H1 (cell line): ENCODE measurements at regions not wholly inside any gene's neighbourhood (a gene's known extent, or its start where the extent isn't known, plus 50 kb on each side); places are given as distances from the start of the nearest gene placed in this dataset.

ENCODE experiments used
- CTCF ChIA-PET: fragments of 300-600 bp; sonication (Branson Sonifier 250); formaldehyde crosslinking; loops from one replicate; lab custom pipeline; 2021; ENCODE audit not compliant: partially characterized antibody; lab: Charles Lee
- POLR2A ChIA-PET: fragments of 300-600 bp; sonication (Branson Sonifier 250); formaldehyde crosslinking; loops from one replicate; lab custom pipeline; 2021; ENCODE audit warnings: inconsistent platforms; ENCODE audit not compliant: partially characterized antibody; lab: Charles Lee
- DNase-seq, 2 experiments: peaks; one replicate each; pipeline versions ENCODE4 v3.0.0 to v3.0.0-alpha.2; 2010 to 2022; ENCODE audit warnings: low spot score in 2 of 2, low read depth in 1 of 2, mixed read lengths in 1 of 2
- FAIRE-seq: peaks from 2 replicates; lab custom pipeline; 2011; peaks lifted over from hg19 to GRCh38; lab: Jason Lieb, UNC
- H2AFZ ChIP-seq: 2 replicates; pipeline ENCODE4 v1.8.1; 2012; ENCODE audit warnings: low read length, inconsistent platforms
- H2AK5ac ChIP-seq: 2 replicates; pipeline ENCODE4 v1.6.1; 2013; ENCODE audit warnings: low read depth, low read length
- H2BK120ac ChIP-seq: replicated peaks from 2 replicates; pipeline ENCODE3; 2013; ENCODE audit warnings: low read depth, low read length, inconsistent platforms
- H2BK12ac ChIP-seq: 2 replicates; pipeline ENCODE4 v1.6.1; 2013; ENCODE audit warnings: low read depth, low read length
- H2BK15ac ChIP-seq: 2 replicates; pipeline ENCODE4 v1.6.1; 2013; ENCODE audit warnings: low read length
- H2BK20ac ChIP-seq: 2 replicates; pipeline ENCODE4 v1.6.1; 2013; ENCODE audit warnings: low read length
- H2BK5ac ChIP-seq: 2 replicates; pipeline ENCODE4 v1.6.1; 2013; ENCODE audit warnings: low read depth, low read length
- H3K14ac ChIP-seq: 2 replicates; pipeline ENCODE4 v1.6.1; 2013; ENCODE audit warnings: inconsistent platforms; ENCODE audit not compliant: insufficient read length
- H3K18ac ChIP-seq: 2 replicates; pipeline ENCODE4 v1.6.1; 2013; ENCODE audit warnings: low read length; ENCODE audit errors: extremely low read depth
- H3K23ac ChIP-seq: 2 replicates; pipeline ENCODE4 v1.6.1; 2013; ENCODE audit warnings: inconsistent platforms; ENCODE audit not compliant: insufficient read length
- H3K23me2 ChIP-seq: 2 replicates; pipeline ENCODE4 v1.6.1; 2013; ENCODE audit warnings: low read depth, low read length
- H3K27ac ChIP-seq: 2 replicates; pipeline ENCODE4 v1.6.1; 2011; ENCODE audit warnings: low read depth, low read length, inconsistent platforms
- H3K27me3 ChIP-seq, 4 experiments: replicated peaks in 1 of 4; 1 replicate in 1 of 4; 2 replicates in 3 of 4; pipeline versions ENCODE4 v1.6.1 to v1.8.1; 2011 to 2013; ENCODE audit warnings: low read length in 3 of 4, mild to moderate bottlenecking in 3 of 4, inconsistent platforms in 2 of 4, mixed read lengths in 2 of 4, moderate library complexity in 1 of 4; ENCODE audit not compliant: control insufficient read depth in 3 of 4, insufficient read depth in 3 of 4; ENCODE audit errors: extremely low read depth in 1 of 4
- H3K36me3 ChIP-seq, 4 experiments: 2 replicates each; pipeline versions ENCODE4 v1.6.1 to v1.8.1; 2011 to 2013; ENCODE audit warnings: mild to moderate bottlenecking in 4 of 4, low read length in 3 of 4, moderate library complexity in 2 of 4, control low read depth in 1 of 4, inconsistent platforms in 1 of 4; ENCODE audit not compliant: insufficient read depth in 4 of 4, control insufficient read depth in 2 of 4
- H3K4ac ChIP-seq: replicated peaks from 2 replicates; pipeline ENCODE3; 2013; ENCODE audit warnings: low read length, low read depth, mixed read lengths, inconsistent platforms; ENCODE audit not compliant: insufficient read length
- H3K4me1 ChIP-seq, 4 experiments: replicated peaks in 1 of 4; 1 replicate in 1 of 4; 2 replicates in 3 of 4; pipeline versions ENCODE4 v1.6.1 to v1.8.1; 2011 to 2013; ENCODE audit warnings: low read length in 3 of 4, inconsistent platforms in 2 of 4, mixed read lengths in 1 of 4; ENCODE audit not compliant: insufficient read depth in 4 of 4, control insufficient read depth in 3 of 4
- H3K4me2 ChIP-seq, 2 experiments: 2 replicates each; pipeline versions ENCODE4 v1.6.1 to v1.8.1; 2011 to 2013; ENCODE audit warnings: low read depth in 2 of 2, low read length in 2 of 2, control low read depth in 1 of 2, inconsistent platforms in 1 of 2, mild to moderate bottlenecking in 1 of 2; ENCODE audit not compliant: insufficient read depth in 1 of 2
- H3K4me3 ChIP-seq, 4 experiments: fragments of 200-600, 300-600 bp in 1 of 4; sonication (generic), shearing (Covaris generic), sonication (Bioruptor Twin) in 1 of 4; 2 replicates each; pipeline versions ENCODE4 v1.5.1 to v1.8.1; 2011 to 2016; ENCODE audit warnings: low read length in 4 of 4, low read depth in 3 of 4, control low read depth in 2 of 4, inconsistent platforms in 2 of 4, mild to moderate bottlenecking in 2 of 4, mixed read lengths in 1 of 4, moderate library complexity in 1 of 4; ENCODE audit not compliant: insufficient read depth in 2 of 4; ENCODE audit errors: extremely low read depth in 1 of 4
- H3K56ac ChIP-seq: replicated peaks from 2 replicates; pipeline ENCODE3; 2013; ENCODE audit warnings: low read depth, mild to moderate bottlenecking, mixed read lengths, low read length, inconsistent platforms; ENCODE audit not compliant: insufficient read length
- H3K79me1 ChIP-seq: 2 replicates; pipeline ENCODE4 v1.6.1; 2013; ENCODE audit warnings: low read depth, low read length, control low read depth
- H3K79me2 ChIP-seq, 2 experiments: 2 replicates each; pipeline versions ENCODE4 v1.6.1 to v1.8.1; 2012 to 2013; ENCODE audit warnings: low read length in 2 of 2, mild to moderate bottlenecking in 2 of 2, inconsistent platforms in 1 of 2; ENCODE audit not compliant: insufficient read depth in 2 of 2, control insufficient read depth in 1 of 2
- H3K9ac ChIP-seq, 4 experiments: replicated peaks in 1 of 4; 1 replicate in 1 of 4; 2 replicates in 3 of 4; pipeline versions ENCODE4 v1.6.1 to v1.8.1; 2011 to 2013; ENCODE audit warnings: low read depth in 3 of 4, low read length in 3 of 4, control low read depth in 2 of 4, mild to moderate bottlenecking in 2 of 4, moderate library complexity in 2 of 4, inconsistent platforms in 1 of 4; ENCODE audit errors: extremely low read depth in 1 of 4
- H3K9me3 ChIP-seq, 2 experiments: 2 replicates each; pipeline versions ENCODE4 v1.6.1 to v1.8.1; 2012 to 2013; ENCODE audit warnings: mild to moderate bottlenecking in 2 of 2, moderate library complexity in 2 of 2, control low read depth in 1 of 2, inconsistent platforms in 1 of 2, low read depth in 1 of 2, low read length in 1 of 2, mixed read lengths in 1 of 2; ENCODE audit not compliant: insufficient read depth in 2 of 2
- H4K20me1 ChIP-seq, 2 experiments: replicated peaks in 1 of 2; 2 replicates each; pipeline versions ENCODE3 to v1.8.1; 2011 to 2013; ENCODE audit warnings: inconsistent platforms in 2 of 2, low read length in 2 of 2, mild to moderate bottlenecking in 1 of 2; ENCODE audit not compliant: insufficient read depth in 2 of 2, control insufficient read depth in 1 of 2
- H4K5ac ChIP-seq: 2 replicates; pipeline ENCODE4 v1.6.1; 2013; ENCODE audit warnings: low read length, low read depth, mixed read lengths, inconsistent platforms; ENCODE audit not compliant: insufficient read length
- H4K8ac ChIP-seq: 2 replicates; pipeline ENCODE4 v1.8.0; 2013; ENCODE audit warnings: mild to moderate bottlenecking, moderate library complexity, low read length, inconsistent platforms; ENCODE audit not compliant: insufficient read depth; ENCODE audit errors: extremely low read depth
- H4K91ac ChIP-seq: replicated peaks from 2 replicates; pipeline ENCODE3; 2013; ENCODE audit warnings: low read length, mixed read lengths, inconsistent platforms; ENCODE audit not compliant: insufficient read length
- BACH1 ChIP-seq: IDR thresholded peaks from 2 replicates; pipeline ENCODE4 v1.6.1; 2012; ENCODE audit warnings: low read length, improper control_type of control experiment
- CHD2 ChIP-seq: IDR thresholded peaks from 2 replicates; pipeline ENCODE4 v1.6.1; 2012; ENCODE audit warnings: low read length, improper control_type of control experiment
- EGR1 ChIP-seq: IDR thresholded peaks from 2 replicates; pipeline ENCODE4 v1.6.1; 2011; ENCODE audit warnings: low read depth, low read length, borderline replicate concordance
- EP300 ChIP-seq, 2 experiments: IDR thresholded peaks; 1 replicate in 1 of 2; 2 replicates in 1 of 2; pipeline ENCODE4 v1.6.1; 2011 to 2012; ENCODE audit warnings: low read depth in 2 of 2, low read length in 2 of 2, mild to moderate bottlenecking in 2 of 2, borderline replicate concordance in 1 of 2, inconsistent platforms in 1 of 2, moderate library complexity in 1 of 2
- GABPA ChIP-seq: IDR thresholded peaks from 2 replicates; pipeline ENCODE4 v1.6.1; 2011; ENCODE audit warnings: mild to moderate bottlenecking, low read length, moderate library complexity, borderline replicate concordance; ENCODE audit not compliant: insufficient read depth
- JUN ChIP-seq: IDR thresholded peaks from 2 replicates; pipeline ENCODE4 v1.6.1; 2011; ENCODE audit warnings: low read depth, mild to moderate bottlenecking, improper control_type of control experiment, low read length
- KDM4A ChIP-seq: IDR thresholded peaks from one replicate; pipeline ENCODE4 v1.7.1; 2012; ENCODE audit warnings: low read depth, mild to moderate bottlenecking, moderate library complexity, low read length, inconsistent platforms; ENCODE audit not compliant: severe bottlenecking
- SAP30 ChIP-seq: fragments of 300-600 bp; sonication (generic); IDR thresholded peaks from 2 replicates; pipeline ENCODE4 v1.7.1; 2012; ENCODE audit warnings: low read length, moderate library complexity, mild to moderate bottlenecking, inconsistent platforms; ENCODE audit not compliant: insufficient read depth, insufficient replicate concordance
- SP1 ChIP-seq: IDR thresholded peaks from 2 replicates; pipeline ENCODE4 v1.6.1; 2011; ENCODE audit warnings: low read depth, low read length
- SP2 ChIP-seq: IDR thresholded peaks from 2 replicates; pipeline ENCODE4 v1.6.1; 2012; ENCODE audit warnings: mild to moderate bottlenecking, low read length, inconsistent platforms
- TAF1 ChIP-seq: IDR thresholded peaks from 2 replicates; pipeline ENCODE4 v1.6.1; 2011; ENCODE audit warnings: mild to moderate bottlenecking, low read depth, low read length
- TCF12 ChIP-seq: IDR thresholded peaks from 2 replicates; pipeline ENCODE4 v1.6.1; 2011; ENCODE audit warnings: low read depth, mild to moderate bottlenecking, low read length
- ZNF274 ChIP-seq: IDR thresholded peaks from 2 replicates; pipeline ENCODE4 v1.7.0; 2012; ENCODE audit warnings: low read length, borderline replicate concordance; ENCODE audit errors: extremely low read depth
- WGBS, 2 experiments: shearing (Covaris generic) in 1 of 2; methylation state at CpG; one replicate each; pipeline versions ENCODE4 v1.1.6 to v1.1.7; 2013 to 2015; ENCODE audit warnings: low lambda C conversion rate in 2 of 2, mixed read lengths in 2 of 2, inconsistent platforms in 1 of 2, low coverage in 1 of 2, missing lambda C conversion rate in 1 of 2; ENCODE audit not compliant: insufficient replicate concordance in 2 of 2, insufficient coverage in 1 of 2, insufficient read length in 1 of 2; ENCODE audit errors: extremely low coverage in 1 of 2, missing lambda C conversion rate in 1 of 2; 5-methylcytosine and 5-hydroxymethylcytosine counted together
- TF ChIP-seq, protein P1 (sequence below): IDR thresholded peaks from 2 replicates; pipeline ENCODE4 v1.6.1; 2012; ENCODE audit warnings: inconsistent platforms

GRCh38 chr11:103631841-103632240 is 404.6 kb upstream of the DDI1 start:
- Histone ChIP-seq H3K4me1 (peaks cover 0 to 8% (median 0%) of the 10 kb centered on the region in 4 experiments; a peak in 1 of 7 replicates), H2AK5ac (no peak overlapping the region), H4K5ac (no peak overlapping the region), H3K79me2 (no peaks in the 10 kb centered on the region), H3K4me3 (no peak overlapping the region), H3K79me1 (no peaks in the 10 kb centered on the region), H4K8ac (no peak overlapping the region), H3K27me3 (no peaks in the 10 kb centered on the region), H3K9me3 (0 out of 4 replicates have a peak, but pooled peaks cover 0 to 2% of the 10 kb centered on the region in 2 experiments), H3K36me3 (no peaks in the 10 kb centered on the region), H2AFZ (no peak overlapping the region), H3K14ac (no peak overlapping the region), H2BK120ac (no peak overlapping the region), H3K27ac (no peak overlapping the region), H2BK5ac (no peak overlapping the region; the same call in 1 of the 2 replicates), H4K91ac (no peak overlapping the region), H3K9ac (no peak overlapping the region), H3K18ac (no peak overlapping the region), H4K20me1 (no peaks in the 10 kb centered on the region), H3K56ac (no peak overlapping the region), H2BK15ac (no peak overlapping the region), H3K4ac (no peak overlapping the region), H3K23me2 (no peaks in the 10 kb centered on the region), H2BK20ac (no peak overlapping the region), H2BK12ac (no peak overlapping the region), H3K4me2 (no peak overlapping the region), H3K23ac (no peak overlapping the region)
- ChIA-PET POLR2A (no interaction called here), CTCF (interaction anchor here (0.7 to 1.0 kb wide), 2 partner anchors 20 to 530 kb away, joined by 3 to 5 read pairs; no protein-coding TSS in a partner anchor)
- DNase-seq (no peak), FAIRE-seq (no peak)
- 92% methylated on average over 1 of the region's 1 CpG; no CpG with 5 or more reads in 1 of the 2 experiments for WGBS, 2 experiments
- no peak for TF ChIP-seq TAF1
- no peak for TF ChIP-seq GABPA
- no peak for TF ChIP-seq KDM4A
- no peak for TF ChIP-seq CHD2
- no peak for TF ChIP-seq EGR1
- no peak for TF ChIP-seq SAP30
- TF ChIP-seq, protein P1, sequence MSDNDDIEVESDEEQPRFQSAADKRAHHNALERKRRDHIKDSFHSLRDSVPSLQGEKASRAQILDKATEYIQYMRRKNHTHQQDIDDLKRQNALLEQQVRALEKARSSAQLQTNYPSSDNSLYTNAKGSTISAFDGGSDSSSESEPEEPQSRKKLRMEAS = no peak
- no peak for TF ChIP-seq SP2
- TF ChIP-seq EP300 (IDR thresholded peaks at IDR 0.05; ENCODE audit: borderline replicate concordance in 1 of 2, low read depth in 2 of 2, low read length in 2 of 2) = no peak
- TF ChIP-seq ZNF274 = no peak
- no peak for TF ChIP-seq SP1
- TF ChIP-seq TCF12 = no peak
- no peak for TF ChIP-seq JUN
- TF ChIP-seq BACH1 = no peak
